DND-41 (cell line): ENCODE measurements at regions not wholly inside any gene's neighbourhood (a gene's known extent, or its start where the extent isn't known, plus 50 kb on each side); places are given as distances from the start of the nearest gene placed in this dataset.

Experiments
- ATAC-seq: fragments of 200-7000 bp; cut with Tn5 transposase; 3 replicates; pipeline ENCODE4 v1.9.1; 2021; ENCODE audit warnings: low read depth; ENCODE audit not compliant: insufficient read depth
- DNase-seq: peaks from one replicate; pipeline ENCODE4 v3.0.0-alpha.2; 2020
- H2AFZ ChIP-seq: 2 replicates; pipeline ENCODE4 v1.6.0; 2012; ENCODE audit warnings: low read depth, low read length
- H3K27ac ChIP-seq: 2 replicates; pipeline ENCODE4 v1.5.1; 2012; ENCODE audit warnings: low read length, inconsistent platforms
- H3K27me3 ChIP-seq: fragments of 200-600 bp; sonication (generic); 2 replicates; pipeline ENCODE4 v1.6.0; 2012; ENCODE audit warnings: low read length, mild to moderate bottlenecking, inconsistent platforms; ENCODE audit not compliant: insufficient read depth, poor library complexity
- H3K36me3 ChIP-seq: 2 replicates; pipeline ENCODE4 v1.5.1; 2012; ENCODE audit warnings: low read length, inconsistent platforms; ENCODE audit not compliant: insufficient read depth
- H3K4me1 ChIP-seq: 2 replicates; pipeline ENCODE4 v1.5.1; 2012; ENCODE audit warnings: mild to moderate bottlenecking, low read length; ENCODE audit not compliant: insufficient read depth
- H3K4me2 ChIP-seq: 2 replicates; pipeline ENCODE4 v1.6.0; 2012; ENCODE audit warnings: mild to moderate bottlenecking, moderate library complexity, low read length, inconsistent platforms; ENCODE audit not compliant: insufficient read depth
- H3K4me3 ChIP-seq, 2 experiments: fragments of 200-600 bp in 1 of 2; shearing (Covaris generic) in 1 of 2; 2 replicates each; pipeline ENCODE4 v1.5.1; 2012 to 2016; ENCODE audit warnings: inconsistent platforms in 2 of 2, low read length in 2 of 2, mild to moderate bottlenecking in 2 of 2, low read depth in 1 of 2, moderate library complexity in 1 of 2
- H3K79me2 ChIP-seq: 2 replicates; pipeline ENCODE4 v1.6.0; 2012; ENCODE audit warnings: low read length, inconsistent platforms; ENCODE audit not compliant: insufficient read depth
- H3K9ac ChIP-seq: 2 replicates; pipeline ENCODE4 v1.6.0; 2012; ENCODE audit warnings: low read depth, mild to moderate bottlenecking, inconsistent platforms, low read length, moderate library complexity
- H3K9me3 ChIP-seq: 2 replicates; pipeline ENCODE4 v1.5.1; 2012; ENCODE audit warnings: low read length, moderate library complexity, mild to moderate bottlenecking, inconsistent platforms; ENCODE audit not compliant: insufficient read depth, severe bottlenecking
- H4K20me1 ChIP-seq: 2 replicates; pipeline ENCODE4 v1.6.0; 2012; ENCODE audit warnings: low read length; ENCODE audit not compliant: insufficient read depth
- EZH2 ChIP-seq: IDR thresholded peaks from 3 replicates; pipeline ENCODE4 v1.6.1; 2012; ENCODE audit warnings: borderline replicate concordance, low read depth, mild to moderate bottlenecking, moderate library complexity, low read length, inconsistent platforms; ENCODE audit not compliant: severe bottlenecking
- TF ChIP-seq, protein P1 (sequence below): IDR thresholded peaks from 2 replicates; pipeline ENCODE4 v1.5.1; 2012; ENCODE audit warnings: borderline replicate concordance, low read length, moderate library complexity, mild to moderate bottlenecking; ENCODE audit not compliant: poor library complexity, severe bottlenecking; ENCODE audit errors: extremely low read depth

GRCh38 chr3:162677475-162677874 is 1180.9 kb downstream of the OTOL1 start:
- Histone ChIP-seq H3K79me2 (no peaks in the 10 kb centered on the region), H3K9me3 (no peaks in the 10 kb centered on the region), H3K4me2 (no peak overlapping the region), H2AFZ (no peak overlapping the region), H3K36me3 (no peaks in the 10 kb centered on the region), H4K20me1 (no peaks in the 10 kb centered on the region), H3K9ac (no peak overlapping the region), H3K27me3 (no peaks in the 10 kb centered on the region), H3K4me1 (peaks cover 3% of the 10 kb centered on the region; the same call in 1 of the 2 replicates), H3K4me3 (no peak overlapping the region), H3K27ac (no peak overlapping the region)
- no peak for ATAC-seq
- no peak for DNase-seq
- TF ChIP-seq, protein P1, sequence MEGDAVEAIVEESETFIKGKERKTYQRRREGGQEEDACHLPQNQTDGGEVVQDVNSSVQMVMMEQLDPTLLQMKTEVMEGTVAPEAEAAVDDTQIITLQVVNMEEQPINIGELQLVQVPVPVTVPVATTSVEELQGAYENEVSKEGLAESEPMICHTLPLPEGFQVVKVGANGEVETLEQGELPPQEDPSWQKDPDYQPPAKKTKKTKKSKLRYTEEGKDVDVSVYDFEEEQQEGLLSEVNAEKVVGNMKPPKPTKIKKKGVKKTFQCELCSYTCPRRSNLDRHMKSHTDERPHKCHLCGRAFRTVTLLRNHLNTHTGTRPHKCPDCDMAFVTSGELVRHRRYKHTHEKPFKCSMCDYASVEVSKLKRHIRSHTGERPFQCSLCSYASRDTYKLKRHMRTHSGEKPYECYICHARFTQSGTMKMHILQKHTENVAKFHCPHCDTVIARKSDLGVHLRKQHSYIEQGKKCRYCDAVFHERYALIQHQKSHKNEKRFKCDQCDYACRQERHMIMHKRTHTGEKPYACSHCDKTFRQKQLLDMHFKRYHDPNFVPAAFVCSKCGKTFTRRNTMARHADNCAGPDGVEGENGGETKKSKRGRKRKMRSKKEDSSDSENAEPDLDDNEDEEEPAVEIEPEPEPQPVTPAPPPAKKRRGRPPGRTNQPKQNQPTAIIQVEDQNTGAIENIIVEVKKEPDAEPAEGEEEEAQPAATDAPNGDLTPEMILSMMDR, result no peak
- TF ChIP-seq EZH2, result no peak

DNA sequence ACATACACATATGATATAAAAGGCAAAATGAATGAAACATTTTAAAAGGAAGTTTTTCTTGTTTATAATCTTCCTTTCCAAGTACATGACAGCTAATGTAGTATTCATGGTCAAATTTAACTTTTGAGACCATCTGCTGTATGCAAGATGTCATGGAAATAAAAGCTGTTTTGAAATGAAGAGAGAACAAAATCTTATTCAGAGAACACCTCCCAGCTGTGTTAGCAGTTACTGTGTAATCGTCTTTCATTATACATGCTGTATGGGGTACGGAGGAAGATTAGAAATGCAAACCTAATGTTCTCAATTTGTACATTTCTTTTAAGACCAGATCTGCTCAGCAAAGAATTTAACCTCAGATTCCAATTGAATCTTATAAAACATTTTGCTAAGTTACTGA is 1182.3 kb downstream of the OTOL1 start:
- peaks cover 3% of the 10 kb centered on the region; the same call in 1 of the 2 replicates for H3K4me1 ChIP-seq
- H3K36me3 ChIP-seq, result no peaks in the 10 kb centered on the region
- ATAC-seq (no peak), DNase-seq (no peak)
- no peaks in the 10 kb centered on the region for H3K9me3 ChIP-seq
- 0 out of 2 replicates have a peak overlapping the region, but pooled peaks have one; percentile 7 for H2AFZ ChIP-seq
- TF ChIP-seq, protein P1, result no peak
- no peak for TF ChIP-seq EZH2
- no peak overlapping the region for H3K9ac ChIP-seq
- H3K4me2 ChIP-seq, result no peak overlapping the region
- no peaks in the 10 kb centered on the region for H4K20me1 ChIP-seq
- no peaks in the 10 kb centered on the region for H3K27me3 ChIP-seq
- H3K79me2 ChIP-seq, result no peaks in the 10 kb centered on the region
- no peak overlapping the region for H3K27ac ChIP-seq
- H3K4me3 ChIP-seq, result no peak overlapping the region

- no peak overlapping the region for H2AFZ ChIP-seq
- H3K9ac ChIP-seq, result no peak overlapping the region
- 0 out of 2 replicates have a peak, but pooled peaks cover 1% of the 10 kb centered on the region for H3K4me1 ChIP-seq
- H3K79me2 ChIP-seq, result no peaks in the 10 kb centered on the region
- TF ChIP-seq EZH2, result no peak
- TF ChIP-seq, protein P1, result no peak
- DNase-seq (no peak), ATAC-seq (no peak)
- H4K20me1 ChIP-seq, result no peaks in the 10 kb centered on the region
- H3K4me2 ChIP-seq, result no peak overlapping the region
- H3K4me3 ChIP-seq, result no peak overlapping the region
- H3K27me3 ChIP-seq, result no peaks in the 10 kb centered on the region
- H3K36me3 ChIP-seq, result no peaks in the 10 kb centered on the region
- H3K27ac ChIP-seq, result no peak overlapping the region
- no peaks in the 10 kb centered on the region for H3K9me3 ChIP-seq
These were observed 1187.7 kb downstream of the OTOL1 start for GRCh38 chr3:162684260-162684659.

DNA sequence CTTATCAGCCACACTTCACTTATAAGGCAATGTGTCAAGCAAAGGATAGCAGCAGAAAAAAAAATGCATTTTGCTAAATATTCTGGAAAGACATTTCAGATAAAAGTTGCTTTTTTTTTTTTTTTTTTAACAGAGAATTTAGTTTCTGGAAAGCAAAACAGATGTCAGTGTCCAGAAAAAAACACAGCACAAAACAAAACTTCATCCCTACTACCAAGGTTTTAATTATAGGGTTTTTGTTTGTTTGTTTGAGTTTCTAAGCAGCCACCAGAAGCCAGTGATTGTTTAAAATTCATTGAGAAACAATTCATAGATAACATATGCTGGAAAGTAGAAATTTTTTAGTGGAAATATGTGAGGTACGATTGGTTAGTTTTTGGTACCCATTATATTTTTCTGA is 1202.7 kb downstream of the OTOL1 start:
- Histone ChIP-seq H3K36me3 (no peaks in the 10 kb centered on the region), H2AFZ (no peak overlapping the region), H3K9me3 (peaks cover 5% of the 10 kb centered on the region), H3K27ac (no peak overlapping the region), H3K27me3 (no peaks in the 10 kb centered on the region), H4K20me1 (no peaks in the 10 kb centered on the region), H3K4me3 (no peak overlapping the region), H3K79me2 (no peaks in the 10 kb centered on the region), H3K4me2 (no peak overlapping the region), H3K4me1 (peaks cover 35% of the 10 kb centered on the region), H3K9ac (no peak overlapping the region)
- TF ChIP-seq, protein P1, result no peak
- no peak for TF ChIP-seq EZH2
- no peak for ATAC-seq
- no peak for DNase-seq
